ENCODE measurements at regions not wholly inside any gene's neighbourhood (a gene's known extent, or its start where the extent isn't known, plus 50 kb on each side); places are given as distances from the start of the nearest gene placed in this dataset.

DNA sequence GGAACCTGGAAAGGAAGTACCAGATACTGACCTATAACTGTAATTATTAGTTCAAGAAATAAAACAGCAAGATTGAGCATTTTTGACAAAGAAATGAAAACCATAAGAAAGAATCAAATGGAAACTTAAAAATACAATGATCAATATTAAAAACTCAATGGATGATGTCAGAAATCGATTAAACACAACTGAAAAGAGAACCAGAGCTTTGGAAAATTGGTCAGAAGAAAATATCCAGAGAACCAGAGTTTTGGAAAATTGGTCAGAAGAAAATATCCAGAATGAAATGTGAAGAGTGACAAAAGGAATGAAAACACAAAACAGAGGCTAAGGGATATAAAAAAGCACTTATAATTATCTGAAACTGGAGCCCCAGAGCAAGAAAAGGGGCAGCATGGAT, 438.6 kb downstream of the AJAP1 start:
- no peaks in the 10 kb centered on the region for H3K79me2 ChIP-seq (ENCODE audit: low read length)
- no peak for DNase-seq
- no peak overlapping the region for H3K9ac ChIP-seq (ENCODE audit: low read length)
- H3K4me3 ChIP-seq (ENCODE audit: low read length): no peak overlapping the region
- H2AFZ ChIP-seq (ENCODE audit: low read length): no peak overlapping the region
- H3K27me3 ChIP-seq (ENCODE audit: low read length): peaks cover 3% of the 10 kb centered on the region; the same call in 1 of the 2 replicates
- H3K36me3 ChIP-seq (ENCODE audit: insufficient read depth, low read length): no peaks in the 10 kb centered on the region
- H3K4me1 ChIP-seq (ENCODE audit: low read length): no peaks in the 10 kb centered on the region; the same call in 1 of the 2 replicates
- H3K27ac ChIP-seq (ENCODE audit: low read length): no peak overlapping the region
- H3K4me2 ChIP-seq (ENCODE audit: low read depth, low read length, poor library complexity, severe bottlenecking): no peak overlapping the region
- no peaks in the 10 kb centered on the region for H4K20me1 ChIP-seq (ENCODE audit: insufficient read depth, low read depth, low read length)
- H3K9me2 ChIP-seq (replicated peaks; ENCODE audit: insufficient read depth, low read length): no peaks in the 10 kb centered on the region
- H3K9me3 ChIP-seq (ENCODE audit: low read length): peaks cover 19% of the 10 kb centered on the region

DNA sequence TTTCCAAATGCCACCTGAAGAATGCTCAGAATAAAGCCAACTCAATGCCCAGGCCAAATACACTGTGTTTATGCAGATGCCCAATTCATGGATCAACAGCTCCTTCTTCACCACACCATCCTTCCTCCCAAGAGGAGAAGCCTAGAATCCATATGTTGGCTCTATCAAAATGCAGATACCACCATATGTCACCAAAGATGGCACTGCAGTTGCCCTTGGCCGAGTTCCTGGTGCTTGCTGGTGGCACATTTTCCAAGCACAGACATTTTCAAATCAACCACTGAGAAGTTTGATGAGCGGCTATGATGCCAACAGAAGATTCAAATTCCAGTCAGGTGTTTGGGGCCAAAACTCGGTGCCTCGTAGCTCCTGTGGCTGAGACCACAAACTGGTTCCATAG, 430.3 kb downstream of the AJAP1 start:
- Histone ChIP-seq H2AFZ (ENCODE audit: low read length) (no peak overlapping the region), H3K36me3 (ENCODE audit: insufficient read depth, low read length) (no peaks in the 10 kb centered on the region), H3K9me2 (replicated peaks; ENCODE audit: insufficient read depth, low read length) (no peaks in the 10 kb centered on the region), H3K27ac (ENCODE audit: low read length) (no peak overlapping the region), H4K20me1 (ENCODE audit: insufficient read depth, low read depth, low read length) (no peaks in the 10 kb centered on the region), H3K4me1 (ENCODE audit: low read length) (no peaks in the 10 kb centered on the region), H3K9ac (ENCODE audit: low read length) (no peak overlapping the region), H3K79me2 (ENCODE audit: low read length) (no peaks in the 10 kb centered on the region), H3K9me3 (ENCODE audit: low read length) (no peaks in the 10 kb centered on the region), H3K4me3 (ENCODE audit: low read length) (no peak overlapping the region), H3K27me3 (ENCODE audit: low read length) (no peaks in the 10 kb centered on the region), H3K4me2 (ENCODE audit: low read depth, low read length, poor library complexity, severe bottlenecking) (no peak overlapping the region)
- DNase-seq: no peak

DNA sequence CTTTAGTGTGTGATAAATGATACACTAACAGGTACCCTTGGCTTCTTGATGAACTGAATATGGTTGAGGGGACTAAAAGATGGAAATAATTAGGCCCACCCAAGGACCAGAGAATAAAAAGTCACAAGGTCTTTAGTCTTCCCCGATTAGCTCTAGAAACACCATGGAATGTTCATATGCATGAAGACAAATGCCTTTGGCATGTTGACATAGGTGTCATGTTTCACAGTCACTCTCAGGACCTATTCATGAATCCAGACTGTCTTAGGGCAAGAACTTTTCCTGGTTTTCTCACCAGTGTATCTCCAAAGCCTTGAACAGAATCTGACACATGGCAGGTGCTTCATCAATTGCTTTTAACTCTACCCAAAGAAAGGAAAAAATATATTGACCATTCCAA, 412.8 kb downstream of the AJAP1 start:
- Histone ChIP-seq H3K27me3 (ENCODE audit: low read length) (no peaks in the 10 kb centered on the region), H4K20me1 (ENCODE audit: insufficient read depth, low read depth, low read length) (no peaks in the 10 kb centered on the region), H3K79me2 (ENCODE audit: low read length) (no peaks in the 10 kb centered on the region), H2AFZ (ENCODE audit: low read length) (no peak overlapping the region), H3K4me1 (ENCODE audit: low read length) (peaks cover 4% of the 10 kb centered on the region; the same call in 1 of the 2 replicates), H3K4me2 (ENCODE audit: low read depth, low read length, poor library complexity, severe bottlenecking) (no peak overlapping the region), H3K27ac (ENCODE audit: low read length) (no peak overlapping the region), H3K4me3 (ENCODE audit: low read length) (no peak overlapping the region), H3K36me3 (ENCODE audit: insufficient read depth, low read length) (no peaks in the 10 kb centered on the region), H3K9me2 (replicated peaks; ENCODE audit: insufficient read depth, low read length) (no peaks in the 10 kb centered on the region), H3K9ac (ENCODE audit: low read length) (no peak overlapping the region), H3K9me3 (ENCODE audit: low read length) (no peaks in the 10 kb centered on the region)
- no peak for DNase-seq

DNA sequence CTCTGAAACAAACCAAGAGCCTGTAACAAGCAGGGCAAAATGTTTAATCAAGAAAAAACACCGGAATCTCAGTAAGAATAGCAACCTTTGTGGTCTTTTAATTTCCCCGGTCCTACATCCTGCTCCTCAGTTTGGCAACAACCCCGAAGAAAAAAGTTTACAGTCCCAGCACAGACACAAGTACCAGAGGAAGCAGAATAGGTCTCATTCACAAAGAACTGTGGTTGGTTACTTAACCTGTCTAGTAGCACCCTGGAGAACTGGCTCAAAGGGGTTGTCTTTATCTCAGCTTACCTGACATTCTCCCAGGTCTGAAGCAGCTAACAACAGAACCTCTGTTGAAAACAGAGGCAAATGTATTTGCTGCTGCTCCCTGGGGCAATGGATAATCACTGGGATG, 399.3 kb downstream of the AJAP1 start:
- no peaks in the 10 kb centered on the region for H3K9me2 ChIP-seq (replicated peaks; ENCODE audit: insufficient read depth, low read length)
- no peak overlapping the region for H3K27ac ChIP-seq (ENCODE audit: low read length)
- H3K4me2 ChIP-seq (ENCODE audit: low read depth, low read length, poor library complexity, severe bottlenecking): no peak overlapping the region
- no peaks in the 10 kb centered on the region for H3K36me3 ChIP-seq (ENCODE audit: insufficient read depth, low read length)
- 0 out of 2 replicates have a peak, but pooled peaks cover 4% of the 10 kb centered on the region for H3K9me3 ChIP-seq (ENCODE audit: low read length)
- H2AFZ ChIP-seq (ENCODE audit: low read length): no peak overlapping the region
- no peak for DNase-seq
- no peaks in the 10 kb centered on the region for H4K20me1 ChIP-seq (ENCODE audit: insufficient read depth, low read depth, low read length)
- no peak overlapping the region for H3K9ac ChIP-seq (ENCODE audit: low read length)
- H3K4me3 ChIP-seq (ENCODE audit: low read length): no peak overlapping the region
- no peaks in the 10 kb centered on the region for H3K4me1 ChIP-seq (ENCODE audit: low read length)
- no peaks in the 10 kb centered on the region for H3K79me2 ChIP-seq (ENCODE audit: low read length)
- peaks cover 3% of the 10 kb centered on the region; the same call in 1 of the 2 replicates for H3K27me3 ChIP-seq (ENCODE audit: low read length)

DNA sequence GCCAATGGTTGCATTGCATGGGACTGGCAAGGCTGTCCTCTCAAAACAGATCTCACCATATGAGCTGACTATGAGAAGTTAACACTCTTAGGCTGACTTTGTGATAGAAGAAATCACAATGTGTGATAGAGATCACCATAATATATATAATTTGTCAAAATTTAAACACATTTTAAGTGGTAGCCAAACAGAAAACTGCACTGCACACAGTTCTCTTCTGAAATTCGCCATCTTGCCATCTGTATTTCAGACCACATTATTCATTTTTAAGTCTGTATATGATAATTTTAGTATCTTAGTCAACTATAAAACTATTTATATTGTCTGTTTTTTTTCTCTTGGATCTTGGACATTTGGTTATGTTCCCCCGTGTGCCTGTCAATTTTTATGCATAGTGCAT, 374.7 kb downstream of the AJAP1 start:
- DNase-seq: no peak
- no peak overlapping the region for H3K4me2 ChIP-seq (ENCODE audit: low read depth, low read length, poor library complexity, severe bottlenecking)
- no peaks in the 10 kb centered on the region for H3K9me2 ChIP-seq (replicated peaks; ENCODE audit: insufficient read depth, low read length)
- H3K27ac ChIP-seq (ENCODE audit: low read length): no peak overlapping the region
- H3K9me3 ChIP-seq (ENCODE audit: low read length): no peaks in the 10 kb centered on the region; the same call in 1 of the 2 replicates
- H2AFZ ChIP-seq (ENCODE audit: low read length): no peak overlapping the region
- no peaks in the 10 kb centered on the region for H4K20me1 ChIP-seq (ENCODE audit: insufficient read depth, low read depth, low read length)
- no peaks in the 10 kb centered on the region for H3K79me2 ChIP-seq (ENCODE audit: low read length)
- peaks cover 6% of the 10 kb centered on the region; the same call in 1 of the 2 replicates for H3K27me3 ChIP-seq (ENCODE audit: low read length)
- H3K4me1 ChIP-seq (ENCODE audit: low read length): no peaks in the 10 kb centered on the region
- no peak overlapping the region for H3K4me3 ChIP-seq (ENCODE audit: low read length)
- no peak overlapping the region for H3K9ac ChIP-seq (ENCODE audit: low read length)
- H3K36me3 ChIP-seq (ENCODE audit: insufficient read depth, low read length): no peaks in the 10 kb centered on the region

DNA sequence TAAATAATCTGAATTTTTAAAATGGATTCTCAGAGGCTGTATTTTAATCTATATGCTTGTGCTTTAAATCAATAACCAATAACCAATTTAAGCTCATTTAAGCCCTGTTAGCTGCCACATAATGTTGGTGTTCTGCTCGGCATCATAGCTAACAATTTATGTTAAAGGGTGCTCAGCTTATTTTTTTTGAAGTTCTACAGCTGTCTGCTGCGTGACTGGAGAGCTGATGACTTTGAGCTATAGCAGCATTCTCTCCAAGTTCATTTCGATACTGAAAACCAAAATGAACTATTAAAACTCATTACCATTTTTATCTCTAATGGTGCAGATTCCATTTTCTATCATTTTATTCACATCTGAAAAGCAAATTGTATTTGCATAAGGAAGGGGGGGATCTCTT, 357.8 kb downstream of the AJAP1 start:
- H2AFZ ChIP-seq (ENCODE audit: low read length): no peak overlapping the region

DNA sequence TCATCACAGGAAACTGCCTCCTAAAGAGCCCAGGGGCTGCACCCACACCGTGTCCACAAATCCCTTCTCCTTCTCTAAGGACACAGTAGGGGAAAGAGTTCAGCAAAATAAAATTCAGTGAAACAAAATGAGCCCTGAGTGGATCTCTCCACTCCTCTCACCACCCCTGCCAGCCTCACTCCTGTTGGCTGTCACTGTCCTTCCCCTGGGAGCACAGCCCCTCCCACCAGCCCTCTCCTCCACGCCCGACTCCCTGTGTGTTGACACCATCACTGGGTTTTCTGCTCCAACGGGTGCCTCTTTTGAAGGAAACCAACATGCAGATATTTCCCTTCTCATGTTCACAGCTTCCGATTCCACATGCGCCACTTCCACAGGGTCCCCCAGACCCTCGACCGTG, 356.2 kb downstream of the AJAP1 start:
- H4K20me1 ChIP-seq (ENCODE audit: insufficient read depth, low read depth, low read length): no peaks in the 10 kb centered on the region
- H3K9me2 ChIP-seq (replicated peaks; ENCODE audit: insufficient read depth, low read length): no peaks in the 10 kb centered on the region
- H3K4me3 ChIP-seq (ENCODE audit: low read length): no peak overlapping the region
- no peaks in the 10 kb centered on the region for H3K9me3 ChIP-seq (ENCODE audit: low read length)
- H3K27ac ChIP-seq (ENCODE audit: low read length): no peak overlapping the region
- no peaks in the 10 kb centered on the region for H3K27me3 ChIP-seq (ENCODE audit: low read length)
- no peak overlapping the region for H3K9ac ChIP-seq (ENCODE audit: low read length)
- H3K4me2 ChIP-seq (ENCODE audit: low read depth, low read length, poor library complexity, severe bottlenecking): no peak overlapping the region
- no peak for DNase-seq
- no peaks in the 10 kb centered on the region for H3K36me3 ChIP-seq (ENCODE audit: insufficient read depth, low read length)
- no peaks in the 10 kb centered on the region for H3K4me1 ChIP-seq (ENCODE audit: low read length)
- H3K79me2 ChIP-seq (ENCODE audit: low read length): no peaks in the 10 kb centered on the region
- no peak overlapping the region for H2AFZ ChIP-seq (ENCODE audit: low read length)

More for the DNA sequence above, 357.8 kb downstream of the AJAP1 start:
- no peaks in the 10 kb centered on the region for H3K27me3 ChIP-seq (ENCODE audit: low read length)
- H3K9me3 ChIP-seq (ENCODE audit: low read length): no peaks in the 10 kb centered on the region
- no peak overlapping the region for H3K4me2 ChIP-seq (ENCODE audit: low read depth, low read length, poor library complexity, severe bottlenecking)
- DNase-seq: no peak
- no peak overlapping the region for H3K27ac ChIP-seq (ENCODE audit: low read length)
- H3K9ac ChIP-seq (ENCODE audit: low read length): no peak overlapping the region
- H3K4me1 ChIP-seq (ENCODE audit: low read length): no peaks in the 10 kb centered on the region
- no peaks in the 10 kb centered on the region for H3K36me3 ChIP-seq (ENCODE audit: insufficient read depth, low read length)
- no peaks in the 10 kb centered on the region for H3K9me2 ChIP-seq (replicated peaks; ENCODE audit: insufficient read depth, low read length)
- no peaks in the 10 kb centered on the region for H4K20me1 ChIP-seq (ENCODE audit: insufficient read depth, low read depth, low read length)
- no peaks in the 10 kb centered on the region for H3K79me2 ChIP-seq (ENCODE audit: low read length)
- H3K4me3 ChIP-seq (ENCODE audit: low read length): no peak overlapping the region

DNA sequence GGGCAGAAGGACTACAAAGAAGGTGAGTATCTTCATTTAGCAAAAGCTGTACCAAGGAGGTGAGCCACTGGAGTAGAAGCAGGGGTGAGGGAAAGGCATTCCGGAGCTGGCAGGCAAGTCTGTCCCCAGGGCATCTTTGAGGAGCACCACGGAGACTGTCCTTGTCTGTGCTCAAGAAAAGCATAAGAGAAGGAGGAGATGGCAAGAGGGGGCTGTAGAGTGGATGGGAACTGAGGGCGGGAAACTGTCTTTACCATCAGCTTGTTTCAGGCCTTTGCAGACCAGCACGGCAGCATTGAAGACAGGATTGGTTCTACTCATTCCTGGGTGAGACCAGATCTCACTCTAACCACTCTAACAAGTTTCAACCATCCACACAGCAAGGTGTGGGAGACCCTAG, 355.8 kb downstream of the AJAP1 start:
- Histone ChIP-seq H2AFZ (ENCODE audit: low read length) (no peak overlapping the region), H3K27me3 (ENCODE audit: low read length) (no peaks in the 10 kb centered on the region), H3K9me2 (replicated peaks; ENCODE audit: insufficient read depth, low read length) (no peaks in the 10 kb centered on the region), H3K27ac (ENCODE audit: low read length) (no peak overlapping the region), H3K9ac (ENCODE audit: low read length) (no peak overlapping the region), H3K4me3 (ENCODE audit: low read length) (no peak overlapping the region), H3K9me3 (ENCODE audit: low read length) (no peaks in the 10 kb centered on the region), H3K4me1 (ENCODE audit: low read length) (no peaks in the 10 kb centered on the region), H3K79me2 (ENCODE audit: low read length) (no peaks in the 10 kb centered on the region), H4K20me1 (ENCODE audit: insufficient read depth, low read depth, low read length) (no peaks in the 10 kb centered on the region), H3K4me2 (ENCODE audit: low read depth, low read length, poor library complexity, severe bottlenecking) (no peak overlapping the region), H3K36me3 (ENCODE audit: insufficient read depth, low read length) (no peaks in the 10 kb centered on the region)
- no peak for DNase-seq

Measured in Karpas-422 (cell line).